CD14-positive monocyte (primary cell): ENCODE measurements at regions not wholly inside any gene's neighbourhood (a gene's known extent, or its start where the extent isn't known, plus 50 kb on each side); places are given as distances from the start of the nearest gene placed in this dataset.

ENCODE experiments used
- DNase-seq, 3 donors: peaks; one replicate each; pipeline ENCODE4 v3.0.0-alpha.2; 2011 to 2022
- H2AFZ ChIP-seq: 2 replicates; pipeline ENCODE4 v1.6.0; 2012; ENCODE audit warnings: mild to moderate bottlenecking, low read depth, low read length, inconsistent platforms; ENCODE audit not compliant: insufficient read depth, poor library complexity, severe bottlenecking
- H3K27ac ChIP-seq, 2 donors: 1 replicate in 1 of 2; 2 replicates in 1 of 2; pipeline ENCODE4 v1.5.1; 2012 to 2013; ENCODE audit warnings: low read length in 2 of 2, control low read depth in 1 of 2, inconsistent platforms in 1 of 2, low read depth in 1 of 2, mild to moderate bottlenecking in 1 of 2
- H3K27me3 ChIP-seq, 2 donors: one replicate each; pipeline versions ENCODE4 v1.6.0 to v1.6.1; 2011 to 2013; ENCODE audit warnings: low read length in 2 of 2; ENCODE audit not compliant: control insufficient read depth in 2 of 2, insufficient read depth in 2 of 2
- H3K36me3 ChIP-seq, 2 donors: replicated peaks in 1 of 2; 1 replicate in 1 of 2; 2 replicates in 1 of 2; pipeline versions ENCODE4 v1.5.1 to v1.6.1; 2012 to 2013; ENCODE audit warnings: low read length in 2 of 2, control low read depth in 1 of 2, inconsistent platforms in 1 of 2, mild to moderate bottlenecking in 1 of 2; ENCODE audit not compliant: insufficient read depth in 2 of 2, control insufficient read depth in 1 of 2
- H3K4me1 ChIP-seq, 2 donors: 1 replicate in 1 of 2; 2 replicates in 1 of 2; pipeline versions ENCODE4 v1.5.1 to v1.6.1; 2012 to 2013; ENCODE audit warnings: low read length in 2 of 2, control low read depth in 1 of 2, inconsistent platforms in 1 of 2, mild to moderate bottlenecking in 1 of 2, moderate library complexity in 1 of 2; ENCODE audit not compliant: insufficient read depth in 2 of 2, control insufficient read depth in 1 of 2
- H3K4me2 ChIP-seq: replicated peaks from 2 replicates; pipeline ENCODE3; 2012; ENCODE audit warnings: low read length, moderate library complexity, mild to moderate bottlenecking; ENCODE audit not compliant: poor library complexity, severe bottlenecking; ENCODE audit errors: extremely low read depth
- H3K4me3 ChIP-seq, 3 experiments: fragments of 200-600 bp in 1 of 3; sonication (generic) in 1 of 3; replicated peaks in 1 of 3; 1 replicate in 2 of 3; 2 replicates in 1 of 3; pipeline ENCODE4 v1.5.1; 2011 to 2013; ENCODE audit warnings: low read length in 3 of 3, mild to moderate bottlenecking in 3 of 3, control low read depth in 2 of 3, low read depth in 2 of 3, inconsistent platforms in 1 of 3, moderate library complexity in 1 of 3
- H3K79me2 ChIP-seq: 2 replicates; pipeline ENCODE4 v1.6.0; 2012; ENCODE audit warnings: mild to moderate bottlenecking, control low read depth, inconsistent platforms, low read length, moderate library complexity; ENCODE audit not compliant: insufficient read depth
- H3K9ac ChIP-seq: 2 replicates; pipeline ENCODE4 v1.6.0; 2017; ENCODE audit warnings: low read length, mild to moderate bottlenecking; ENCODE audit not compliant: insufficient read depth, poor library complexity, severe bottlenecking
- H3K9me3 ChIP-seq, 2 donors: replicated peaks in 1 of 2; 1 replicate in 1 of 2; 2 replicates in 1 of 2; pipeline versions ENCODE4 v1.5.1 to v1.6.1; 2012 to 2013; ENCODE audit warnings: low read length in 2 of 2, control low read depth in 1 of 2; ENCODE audit not compliant: control insufficient read depth in 1 of 2, insufficient read depth in 1 of 2
- H4K20me1 ChIP-seq: 2 replicates; pipeline ENCODE4 v1.6.0; 2012; ENCODE audit warnings: mild to moderate bottlenecking, low read length, control low read depth, moderate library complexity; ENCODE audit not compliant: insufficient read depth
- H3K27ac Mint-ChIP-seq, 7 donors: one replicate each; pipeline ENCODE4 v1.8.0; 2020; ENCODE audit warnings: mild to moderate bottlenecking in 7 of 7, mixed read lengths in 7 of 7, moderate library complexity in 6 of 7, inconsistent platforms in 2 of 7
- H3K27me3 Mint-ChIP-seq, 3 donors: one replicate each; pipeline ENCODE4 v1.8.0; 2021 to 2022; ENCODE audit warnings: low read depth in 3 of 3, mild to moderate bottlenecking in 3 of 3, mixed read lengths in 3 of 3, moderate library complexity in 3 of 3, inconsistent platforms in 1 of 3
- H3K36me3 Mint-ChIP-seq, 2 donors: one replicate each; pipeline ENCODE4 v1.8.0; 2020; ENCODE audit warnings: mixed read lengths in 2 of 2, inconsistent platforms in 1 of 2, mild to moderate bottlenecking in 1 of 2
- H3K4me1 Mint-ChIP-seq: one replicate; pipeline ENCODE4 v1.8.0; 2020; ENCODE audit warnings: mild to moderate bottlenecking, mixed read lengths
- H3K4me3 Mint-ChIP-seq, 2 donors: one replicate each; pipeline ENCODE4 v1.8.0; 2020; ENCODE audit warnings: mild to moderate bottlenecking in 2 of 2, mixed read lengths in 2 of 2, moderate library complexity in 1 of 2
- H3K9me3 Mint-ChIP-seq, 7 donors: one replicate each; pipeline ENCODE4 v1.8.0; 2020 to 2022; ENCODE audit warnings: mixed read lengths in 7 of 7, mild to moderate bottlenecking in 6 of 7, moderate library complexity in 6 of 7, inconsistent platforms in 2 of 7
- WGBS: methylation state at CpG from one replicate; pipeline ENCODE4 v1.1.5; 2013; ENCODE audit warnings: missing lambda C conversion rate; ENCODE audit not compliant: insufficient coverage; 5-methylcytosine and 5-hydroxymethylcytosine counted together
- intact Hi-C, 2 donors: fragments of 100-400 bp; cut with micrococcal nuclease; formaldehyde crosslinking; loops; one replicate each; pipeline versions ENCODE4 v1.15.0 to v1.15.1; 2023
- TF ChIP-seq, protein P1 (sequence below): fragments of 200-600 bp; IDR thresholded peaks from one replicate; pipeline ENCODE4 v1.8.0; 2022; ENCODE audit warnings: antibody characterized with exemption, mild to moderate bottlenecking

GRCh38 chr6:79143320-79143898 is 65.4 kb upstream of the PHIP start:
- TF ChIP-seq, protein P1, sequence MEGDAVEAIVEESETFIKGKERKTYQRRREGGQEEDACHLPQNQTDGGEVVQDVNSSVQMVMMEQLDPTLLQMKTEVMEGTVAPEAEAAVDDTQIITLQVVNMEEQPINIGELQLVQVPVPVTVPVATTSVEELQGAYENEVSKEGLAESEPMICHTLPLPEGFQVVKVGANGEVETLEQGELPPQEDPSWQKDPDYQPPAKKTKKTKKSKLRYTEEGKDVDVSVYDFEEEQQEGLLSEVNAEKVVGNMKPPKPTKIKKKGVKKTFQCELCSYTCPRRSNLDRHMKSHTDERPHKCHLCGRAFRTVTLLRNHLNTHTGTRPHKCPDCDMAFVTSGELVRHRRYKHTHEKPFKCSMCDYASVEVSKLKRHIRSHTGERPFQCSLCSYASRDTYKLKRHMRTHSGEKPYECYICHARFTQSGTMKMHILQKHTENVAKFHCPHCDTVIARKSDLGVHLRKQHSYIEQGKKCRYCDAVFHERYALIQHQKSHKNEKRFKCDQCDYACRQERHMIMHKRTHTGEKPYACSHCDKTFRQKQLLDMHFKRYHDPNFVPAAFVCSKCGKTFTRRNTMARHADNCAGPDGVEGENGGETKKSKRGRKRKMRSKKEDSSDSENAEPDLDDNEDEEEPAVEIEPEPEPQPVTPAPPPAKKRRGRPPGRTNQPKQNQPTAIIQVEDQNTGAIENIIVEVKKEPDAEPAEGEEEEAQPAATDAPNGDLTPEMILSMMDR: no peak
- 94% methylated on average over 1 of the region's 2 CpGs for WGBS
- Histone ChIP-seq H3K36me3 (no peaks in the 10 kb centered on the region), H3K79me2 (no peaks in the 10 kb centered on the region), H3K4me2 (no peak overlapping the region), H4K20me1 (no peaks in the 10 kb centered on the region), H3K9me3 (no peaks in the 10 kb centered on the region), H3K4me3 (no peak overlapping the region), H3K27ac (no peak overlapping the region), H3K9ac (no peak overlapping the region), H2AFZ (no peak overlapping the region), H3K27me3 (no peaks in the 10 kb centered on the region), H3K4me1 (no peaks in the 10 kb centered on the region)
- no peak for DNase-seq
- Mint-ChIP-seq H3K36me3 (no peaks in the 10 kb centered on the region), H3K4me3 (no peak overlapping the region), H3K27me3 (peaks cover 0 to 3% (median 0%) of the 10 kb centered on the region in 3 donors), H3K27ac (no peak overlapping the region), H3K4me1 (no peaks in the 10 kb centered on the region), H3K9me3 (peaks cover 0 to 4% (median 0%) of the 10 kb centered on the region in 7 donors)
- intact Hi-C loops: no loop called here

DNA sequence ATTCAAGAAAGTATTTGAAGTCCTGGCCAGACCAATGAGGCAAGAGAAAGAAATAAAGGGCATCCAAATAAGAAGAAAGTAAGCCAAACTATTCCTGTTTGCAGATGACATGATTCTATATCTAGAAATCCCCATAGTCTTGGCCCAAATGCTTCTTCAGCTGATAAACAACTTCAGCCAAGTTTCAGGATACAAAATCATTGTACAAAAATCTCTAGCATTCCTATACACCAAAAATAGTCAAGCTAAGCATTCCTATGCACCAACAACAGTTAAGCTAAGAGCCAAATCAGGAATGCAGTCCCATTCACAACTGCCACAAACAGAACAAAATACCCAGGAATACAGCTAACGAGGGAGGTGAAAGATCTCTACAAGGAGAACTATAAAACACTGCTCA is 60.1 kb upstream of the PHIP start:
- no CpG with 5 or more reads among the region's 1 CpG for WGBS
- TF ChIP-seq, protein P1: no peak
- DNase-seq: no peak
- H3K36me3 ChIP-seq: no peaks in the 10 kb centered on the region
- no peaks in the 10 kb centered on the region for H3K79me2 ChIP-seq
- H3K27ac ChIP-seq: no peak overlapping the region
- peaks cover 0 to 5% (median 0%) of the 10 kb centered on the region in 3 donors for H3K27me3 Mint-ChIP-seq
- peaks cover 14 to 16% of the 10 kb centered on the region in 2 donors for H3K9me3 ChIP-seq
- no peak overlapping the region for H3K4me3 Mint-ChIP-seq
- no peak overlapping the region for H3K4me2 ChIP-seq
- intact Hi-C loops: no loop called here
- peaks cover 13 to 41% (median 25%) of the 10 kb centered on the region in 7 donors for H3K9me3 Mint-ChIP-seq
- H3K9ac ChIP-seq: no peak overlapping the region
- H3K27ac Mint-ChIP-seq: no peak overlapping the region
- no peaks in the 10 kb centered on the region for H3K4me1 Mint-ChIP-seq
- no peaks in the 10 kb centered on the region for H3K27me3 ChIP-seq
- no peaks in the 10 kb centered on the region for H3K4me1 ChIP-seq
- no peak overlapping the region for H2AFZ ChIP-seq
- H4K20me1 ChIP-seq: no peaks in the 10 kb centered on the region
- no peak overlapping the region for H3K4me3 ChIP-seq
- H3K36me3 Mint-ChIP-seq: no peaks in the 10 kb centered on the region
